Liver (tissue), 8 donors: ENCODE measurements at regions not wholly inside any gene's neighbourhood (a gene's known extent, or its start where the extent isn't known, plus 50 kb on each side); places are given as distances from the start of the nearest gene placed in this dataset.

Source experiments
- DNase-seq: peaks from one replicate; pipeline ENCODE4 v3.0.0-alpha.2; 2017; ENCODE audit warnings: low spot score
- H3K27ac ChIP-seq, 2 donors: one replicate each; pipeline ENCODE4 v1.7.0; 2013; ENCODE audit warnings: inconsistent platforms in 2 of 2, low read length in 2 of 2, control low read depth in 1 of 2, low read depth in 1 of 2, mild to moderate bottlenecking in 1 of 2
- H3K27me3 ChIP-seq, 4 donors: one replicate each; pipeline versions ENCODE4 v1.6.1 to v1.7.0; 2013; ENCODE audit warnings: low read length in 3 of 4, inconsistent platforms in 1 of 4, mild to moderate bottlenecking in 1 of 4, moderate library complexity in 1 of 4; ENCODE audit not compliant: control insufficient read depth in 4 of 4, insufficient read depth in 4 of 4
- H3K36me3 ChIP-seq, 4 donors: one replicate each; pipeline versions ENCODE4 v1.6.1 to v1.7.0; 2013; ENCODE audit warnings: low read length in 3 of 4, mild to moderate bottlenecking in 3 of 4, low read depth in 1 of 4, moderate library complexity in 1 of 4; ENCODE audit not compliant: control insufficient read depth in 4 of 4, insufficient read depth in 3 of 4
- H3K4me1 ChIP-seq, 4 donors: one replicate each; pipeline versions ENCODE4 v1.6.1 to v1.7.0; 2013; ENCODE audit warnings: low read length in 3 of 4, mild to moderate bottlenecking in 3 of 4, moderate library complexity in 1 of 4; ENCODE audit not compliant: control insufficient read depth in 4 of 4, insufficient read depth in 4 of 4
- H3K4me3 ChIP-seq, 3 donors: one replicate each; pipeline versions ENCODE4 v1.6.1 to v1.7.0; 2013; ENCODE audit warnings: low read length in 3 of 3, control low read depth in 1 of 3, low read depth in 1 of 3, mild to moderate bottlenecking in 1 of 3
- H3K9ac ChIP-seq, 2 donors: one replicate each; pipeline ENCODE4 v1.7.0; 2013; ENCODE audit warnings: low read length in 2 of 2, mild to moderate bottlenecking in 2 of 2, moderate library complexity in 2 of 2, control low read depth in 1 of 2, low read depth in 1 of 2
- H3K9me3 ChIP-seq, 4 donors: one replicate each; pipeline versions ENCODE4 v1.6.1 to v1.7.0; 2013; ENCODE audit warnings: low read length in 3 of 4; ENCODE audit not compliant: control insufficient read depth in 4 of 4
- ATF3 ChIP-seq: IDR thresholded peaks from 2 replicates; pipeline ENCODE4 v1.6.1; 2016; ENCODE audit warnings: antibody characterized with exemption
- CTCF ChIP-seq: fragments of 150-350 bp; IDR thresholded peaks from 2 replicates; pipeline ENCODE4 v1.5.1; 2017; ENCODE audit warnings: improper control_type of control experiment, low read depth, low read length; ENCODE audit not compliant: missing input control
- EGR1 ChIP-seq, 2 donors: IDR thresholded peaks; 2 replicates each; pipeline ENCODE4 v1.6.1; 2016 to 2018; ENCODE audit warnings: antibody characterized with exemption in 2 of 2, low read depth in 2 of 2
- FOXA1 ChIP-seq: IDR thresholded peaks from 2 replicates; pipeline ENCODE4 v1.6.1; 2016; ENCODE audit warnings: antibody characterized with exemption
- FOXA2 ChIP-seq: IDR thresholded peaks from 2 replicates; pipeline ENCODE4 v1.6.1; 2016; ENCODE audit warnings: antibody characterized with exemption
- GABPA ChIP-seq, 2 donors: IDR thresholded peaks in 1 of 2; conservative IDR thresholded peaks in 1 of 2; 2 replicates each; pipeline ENCODE4 v1.6.1; 2016; ENCODE audit warnings: antibody characterized with exemption in 2 of 2, mild to moderate bottlenecking in 1 of 2, moderate library complexity in 1 of 2
- HNF4G ChIP-seq: IDR thresholded peaks from 2 replicates; pipeline ENCODE4 v1.6.1; 2016; ENCODE audit warnings: antibody characterized with exemption
- JUND ChIP-seq, 2 donors: IDR thresholded peaks; 2 replicates each; pipeline ENCODE4 v1.6.1; 2016; ENCODE audit warnings: antibody characterized with exemption in 2 of 2
- MAX ChIP-seq: IDR thresholded peaks from 2 replicates; pipeline ENCODE4 v1.6.1; 2016; ENCODE audit warnings: antibody characterized with exemption
- NR2F2 ChIP-seq: IDR thresholded peaks from 2 replicates; pipeline ENCODE4 v1.6.1; 2016; ENCODE audit warnings: antibody characterized with exemption
- RAD21 ChIP-seq, 2 donors: IDR thresholded peaks; 2 replicates each; pipeline ENCODE4 v1.6.1; 2016; ENCODE audit warnings: antibody characterized with exemption in 2 of 2, mild to moderate bottlenecking in 2 of 2
- SP1 ChIP-seq: IDR thresholded peaks from 2 replicates; pipeline ENCODE4 v1.6.1; 2018; ENCODE audit warnings: antibody characterized with exemption, mild to moderate bottlenecking
- TAF1 ChIP-seq: conservative IDR thresholded peaks from 2 replicates; pipeline ENCODE4 v1.6.1; 2016; ENCODE audit warnings: antibody characterized with exemption, mild to moderate bottlenecking
- YY1 ChIP-seq: IDR thresholded peaks from 2 replicates; pipeline ENCODE4 v1.6.1; 2016; ENCODE audit warnings: antibody characterized with exemption, mild to moderate bottlenecking
- WGBS: extraction: QIAGEN DNeasy Blood & Tissue Kit; methylation state at CpG from one replicate; pipeline ENCODE4 v1.1.7; 2013; 5-methylcytosine and 5-hydroxymethylcytosine counted together
- TF ChIP-seq, protein P1 (sequence below): IDR thresholded peaks from 2 replicates; pipeline ENCODE4 v1.6.1; 2016; ENCODE audit warnings: antibody characterized with exemption
- TF ChIP-seq, protein P2 (sequence below): IDR thresholded peaks from 2 replicates; pipeline ENCODE4 v1.6.1; 2016; ENCODE audit warnings: antibody characterized with exemption, mild to moderate bottlenecking
- donor health status: healthy.
- donor health status: healthy.
- donor health status: healthy.
- donor health status: healthy.
- donor health status: healthy.

DNA sequence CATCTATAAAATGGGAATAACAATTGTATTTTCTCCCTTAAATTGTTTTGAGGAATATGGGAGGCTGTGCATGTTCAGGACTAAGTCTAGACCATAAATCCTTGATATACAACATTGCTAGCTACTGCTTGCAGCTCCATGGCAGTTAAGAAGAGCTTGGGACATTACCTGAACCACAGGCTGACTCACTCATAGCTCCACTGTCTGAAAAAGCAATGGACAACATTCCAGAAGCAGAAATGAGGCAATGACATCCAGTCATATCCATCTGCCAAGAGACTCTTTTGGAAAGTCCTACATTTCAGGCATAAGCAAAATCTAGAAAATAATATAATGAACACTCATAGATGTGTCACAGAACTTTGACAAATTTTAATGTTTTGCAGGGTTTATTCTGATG lies 167.3 kb upstream of the LEF1 start:
- no peak for DNase-seq
- H3K4me3 ChIP-seq = no peak overlapping the region
- no peak overlapping the region for H3K27ac ChIP-seq
- H3K9ac ChIP-seq = no peak overlapping the region
- H3K9me3 ChIP-seq = no peaks in the 10 kb centered on the region
- no peaks in the 10 kb centered on the region for H3K4me1 ChIP-seq
- TF ChIP-seq SP1 = no peak
- TF ChIP-seq, protein P1, sequence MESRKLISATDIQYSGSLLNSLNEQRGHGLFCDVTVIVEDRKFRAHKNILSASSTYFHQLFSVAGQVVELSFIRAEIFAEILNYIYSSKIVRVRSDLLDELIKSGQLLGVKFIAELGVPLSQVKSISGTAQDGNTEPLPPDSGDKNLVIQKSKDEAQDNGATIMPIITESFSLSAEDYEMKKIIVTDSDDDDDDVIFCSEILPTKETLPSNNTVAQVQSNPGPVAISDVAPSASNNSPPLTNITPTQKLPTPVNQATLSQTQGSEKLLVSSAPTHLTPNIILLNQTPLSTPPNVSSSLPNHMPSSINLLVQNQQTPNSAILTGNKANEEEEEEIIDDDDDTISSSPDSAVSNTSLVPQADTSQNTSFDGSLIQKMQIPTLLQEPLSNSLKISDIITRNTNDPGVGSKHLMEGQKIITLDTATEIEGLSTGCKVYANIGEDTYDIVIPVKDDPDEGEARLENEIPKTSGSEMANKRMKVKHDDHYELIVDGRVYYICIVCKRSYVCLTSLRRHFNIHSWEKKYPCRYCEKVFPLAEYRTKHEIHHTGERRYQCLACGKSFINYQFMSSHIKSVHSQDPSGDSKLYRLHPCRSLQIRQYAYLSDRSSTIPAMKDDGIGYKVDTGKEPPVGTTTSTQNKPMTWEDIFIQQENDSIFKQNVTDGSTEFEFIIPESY = no peak
- no peak for TF ChIP-seq ATF3
- no peak for TF ChIP-seq FOXA2
- TF ChIP-seq CTCF = no peak
- no peak for TF ChIP-seq EGR1 (IDR thresholded peaks at IDR 0.05; ENCODE audit: low read depth in 2 of 2)
- no peak for TF ChIP-seq GABPA (IDR thresholded peaks at IDR 0.05 in 1 of 2, conservative IDR thresholded peaks at IDR 0.05 in 1 of 2)
- TF ChIP-seq NR2F2 = no peak
- TF ChIP-seq MAX = no peak
- TF ChIP-seq HNF4G = no peak
- TF ChIP-seq RAD21 (IDR thresholded peaks at IDR 0.05) = no peak
- TF ChIP-seq FOXA1 = no peak
- TF ChIP-seq JUND (IDR thresholded peaks at IDR 0.05) = no peak
- no peaks in the 10 kb centered on the region for H3K36me3 ChIP-seq
- H3K27me3 ChIP-seq = peaks cover 0 to 3% (median under 1%) of the 10 kb centered on the region in 4 donors

DNA sequence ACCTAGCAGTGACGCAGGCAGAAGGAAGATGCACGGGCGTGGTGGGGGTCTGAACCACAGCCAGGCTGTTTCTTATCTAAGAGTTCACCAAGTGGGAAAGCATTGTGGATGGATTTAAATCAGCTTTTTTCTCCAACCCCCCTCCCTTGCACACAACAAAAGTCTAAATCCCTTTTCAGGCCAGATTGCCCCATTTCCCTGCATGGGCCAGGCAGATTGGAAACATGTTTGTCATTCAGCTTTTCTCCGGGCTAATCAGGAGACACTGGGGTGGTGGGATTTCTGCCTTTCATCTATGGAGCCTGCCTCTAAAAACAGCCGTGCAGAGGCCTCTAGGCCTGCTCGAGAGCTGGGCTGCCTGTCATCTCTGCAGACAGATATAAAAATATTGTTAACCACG lies 166.3 kb upstream of the LEF1 start:
- Histone ChIP-seq H3K4me1 (no peaks in the 10 kb centered on the region), H3K9me3 (no peaks in the 10 kb centered on the region), H3K4me3 (no peak overlapping the region), H3K9ac (no peak overlapping the region), H3K27ac (no peak overlapping the region), H3K36me3 (no peaks in the 10 kb centered on the region), H3K27me3 (peaks cover 0 to 3% (median under 1%) of the 10 kb centered on the region in 4 donors)
- DNase-seq = no peak
- no peak for TF ChIP-seq HNF4G
- TF ChIP-seq ATF3 = no peak
- TF ChIP-seq NR2F2 = no peak
- TF ChIP-seq, protein P2, sequence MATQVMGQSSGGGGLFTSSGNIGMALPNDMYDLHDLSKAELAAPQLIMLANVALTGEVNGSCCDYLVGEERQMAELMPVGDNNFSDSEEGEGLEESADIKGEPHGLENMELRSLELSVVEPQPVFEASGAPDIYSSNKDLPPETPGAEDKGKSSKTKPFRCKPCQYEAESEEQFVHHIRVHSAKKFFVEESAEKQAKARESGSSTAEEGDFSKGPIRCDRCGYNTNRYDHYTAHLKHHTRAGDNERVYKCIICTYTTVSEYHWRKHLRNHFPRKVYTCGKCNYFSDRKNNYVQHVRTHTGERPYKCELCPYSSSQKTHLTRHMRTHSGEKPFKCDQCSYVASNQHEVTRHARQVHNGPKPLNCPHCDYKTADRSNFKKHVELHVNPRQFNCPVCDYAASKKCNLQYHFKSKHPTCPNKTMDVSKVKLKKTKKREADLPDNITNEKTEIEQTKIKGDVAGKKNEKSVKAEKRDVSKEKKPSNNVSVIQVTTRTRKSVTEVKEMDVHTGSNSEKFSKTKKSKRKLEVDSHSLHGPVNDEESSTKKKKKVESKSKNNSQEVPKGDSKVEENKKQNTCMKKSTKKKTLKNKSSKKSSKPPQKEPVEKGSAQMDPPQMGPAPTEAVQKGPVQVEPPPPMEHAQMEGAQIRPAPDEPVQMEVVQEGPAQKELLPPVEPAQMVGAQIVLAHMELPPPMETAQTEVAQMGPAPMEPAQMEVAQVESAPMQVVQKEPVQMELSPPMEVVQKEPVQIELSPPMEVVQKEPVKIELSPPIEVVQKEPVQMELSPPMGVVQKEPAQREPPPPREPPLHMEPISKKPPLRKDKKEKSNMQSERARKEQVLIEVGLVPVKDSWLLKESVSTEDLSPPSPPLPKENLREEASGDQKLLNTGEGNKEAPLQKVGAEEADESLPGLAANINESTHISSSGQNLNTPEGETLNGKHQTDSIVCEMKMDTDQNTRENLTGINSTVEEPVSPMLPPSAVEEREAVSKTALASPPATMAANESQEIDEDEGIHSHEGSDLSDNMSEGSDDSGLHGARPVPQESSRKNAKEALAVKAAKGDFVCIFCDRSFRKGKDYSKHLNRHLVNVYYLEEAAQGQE = no peak
- TF ChIP-seq MAX = no peak
- TF ChIP-seq YY1 = no peak
- no peak for TF ChIP-seq TAF1
- no peak for TF ChIP-seq RAD21 (IDR thresholded peaks at IDR 0.05)
- 79% methylated on average over 7 of the region's 7 CpGs for WGBS
